ENCODE measurements at regions not wholly inside any gene's neighbourhood (a gene's known extent, or its start where the extent isn't known, plus 50 kb on each side); places are given as distances from the start of the nearest gene placed in this dataset.
"Not testable (repeated sequence)": the region's sequence is repeated elsewhere in the genome, so short reads cannot be mapped to it uniquely, and the experiment has no call there.

GRCh38 chr2:226121046-226121738 lies 678.4 kb downstream of the IRS1 start:
- no peak for ATAC-seq

GRCh38 chr2:226118471-226119429 lies 680.9 kb downstream of the IRS1 start:
- intact Hi-C loops (cut with DNase I, micrococcal nuclease) = no loop called here
- ATAC-seq (no peak), DNase-seq (no peak)

More at GRCh38 chr2:226121046-226121738, 678.4 kb downstream of the IRS1 start:
- no peak for DNase-seq
- intact Hi-C loops (cut with DNase I, micrococcal nuclease) = no loop called here

GRCh38 chr2:226117510-226118065 lies 682.0 kb downstream of the IRS1 start:
- DNase-seq (no peak), ATAC-seq (no peak)
- intact Hi-C loops (cut with DNase I, micrococcal nuclease) = no loop called here

DNA sequence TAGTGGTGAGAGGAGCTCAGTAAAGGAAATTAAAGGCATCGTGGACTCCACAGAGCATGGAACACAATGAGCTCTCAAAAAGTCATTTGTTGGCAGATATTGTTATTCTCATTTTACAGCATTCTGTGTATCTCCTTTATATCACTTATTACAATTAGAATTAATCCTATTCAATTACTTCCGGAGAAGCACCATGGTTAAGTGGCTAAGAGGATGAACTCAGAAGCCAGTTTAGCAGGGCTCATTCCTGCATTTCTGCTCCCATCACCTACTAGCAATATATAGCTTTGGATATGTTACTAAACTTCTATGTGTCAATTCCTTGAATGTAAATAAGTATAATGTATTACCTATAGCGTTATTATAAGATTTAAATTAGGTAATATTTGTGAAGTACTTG lies 683.3 kb downstream of the IRS1 start:
- intact Hi-C loops (cut with DNase I, micrococcal nuclease) = no loop called here
- no peak for ATAC-seq
- no peak for DNase-seq

- no peak for ATAC-seq
- intact Hi-C loops (cut with DNase I, micrococcal nuclease) = no loop called here
- no peak for DNase-seq
Measured at GRCh38 chr2:226115832-226116200, 683.8 kb downstream of the IRS1 start.

GRCh38 chr2:226115102-226115831 lies 684.4 kb downstream of the IRS1 start:
- DNase-seq (no peak), ATAC-seq (no peak)
- intact Hi-C loops (cut with DNase I, micrococcal nuclease) = no loop called here

DNA sequence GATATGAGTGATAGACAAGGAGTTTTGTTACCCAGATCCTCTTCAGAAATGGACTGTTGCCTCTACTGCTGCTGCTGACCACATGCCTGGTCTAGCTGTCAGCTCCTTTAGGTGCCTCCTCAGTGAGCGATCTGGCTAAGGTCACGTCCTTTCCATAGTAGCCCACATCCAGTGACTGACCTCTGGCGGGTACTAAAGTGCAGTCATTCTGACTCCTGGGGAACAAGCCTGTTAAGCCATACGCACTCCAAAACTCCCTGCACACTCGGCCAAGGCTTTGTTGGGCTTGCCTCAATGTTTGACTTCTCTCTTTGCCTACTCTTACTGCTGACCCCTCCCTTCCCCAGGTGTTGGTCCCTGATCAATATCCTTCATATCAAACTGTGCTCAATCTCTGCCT lies 685.2 kb downstream of the IRS1 start:
- no peak for DNase-seq
- intact Hi-C loops (cut with DNase I, micrococcal nuclease) = no loop called here
- ATAC-seq = no peak

DNA sequence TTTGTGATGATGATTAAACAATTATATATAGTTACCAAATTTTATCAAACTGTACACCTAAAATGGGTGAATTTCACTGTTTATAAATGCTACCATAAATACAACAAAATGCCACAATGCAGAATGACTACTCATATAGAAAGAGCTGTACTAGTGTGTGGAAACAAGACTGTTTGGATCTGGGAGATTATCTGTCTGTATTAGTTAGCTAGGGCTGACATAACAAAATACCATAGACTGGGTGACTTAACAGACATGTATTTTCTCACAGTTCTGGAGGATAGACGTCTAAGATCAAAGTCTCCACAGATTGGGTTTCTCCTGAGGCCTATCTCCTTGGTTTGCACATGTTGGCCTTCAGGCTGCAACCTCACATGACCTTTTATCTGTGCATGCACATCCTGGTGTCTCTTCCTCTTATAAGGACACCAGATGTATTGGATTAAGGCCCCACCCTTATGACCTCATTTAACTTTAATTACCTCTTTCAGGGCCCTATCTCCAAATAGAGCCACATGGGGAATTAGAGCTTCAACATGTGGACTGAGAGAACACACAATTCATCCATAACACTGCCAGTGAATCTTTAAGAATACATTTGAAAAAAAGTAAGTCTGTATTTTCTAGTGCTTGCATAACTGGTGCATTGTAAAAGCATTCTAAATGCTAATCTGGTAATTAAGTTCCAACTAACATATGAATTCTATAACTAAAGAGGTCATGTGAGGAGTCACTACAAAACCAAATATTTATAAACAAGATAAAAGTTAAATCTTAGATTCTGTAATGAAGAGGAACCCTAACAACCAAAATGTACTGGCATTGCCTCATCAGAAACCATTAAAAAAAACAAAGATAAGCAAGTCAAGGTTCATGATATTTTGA lies 699.6 kb downstream of the NYAP2 start:
- intact Hi-C loops (cut with DNase I, micrococcal nuclease) = no loop called here
- ATAC-seq (no peak), DNase-seq (no peak)

GRCh38 chr2:226095058-226095457 lies 695.5 kb downstream of the NYAP2 start:
- intact Hi-C loops (cut with DNase I, micrococcal nuclease) = no loop called here
- DNase-seq (no peak), ATAC-seq (no peak)

GRCh38 chr2:226093364-226093763 lies 693.9 kb downstream of the NYAP2 start:
- DNase-seq = no peak
- intact Hi-C loops (cut with DNase I, micrococcal nuclease) = no loop called here
- ATAC-seq = no peak

DNA sequence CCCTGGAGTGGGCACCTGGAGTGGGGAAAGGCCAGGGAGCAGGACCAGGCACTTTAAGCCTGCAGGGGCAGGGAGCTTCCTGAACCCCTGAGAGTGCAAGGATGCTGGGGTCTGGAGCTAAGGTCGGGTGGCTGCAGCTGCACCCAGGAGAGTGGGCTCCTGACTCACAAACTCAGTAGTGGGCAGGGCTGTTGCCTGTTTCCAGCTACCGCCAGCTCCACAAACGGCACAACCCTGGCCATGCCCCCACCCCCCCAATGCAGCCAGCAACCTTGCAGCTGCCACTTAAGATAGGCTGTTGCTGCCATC lies 688.8 kb downstream of the NYAP2 start:
- ATAC-seq = no peak
- intact Hi-C loops (cut with DNase I, micrococcal nuclease) = no loop called here
- no peak for DNase-seq

DNA sequence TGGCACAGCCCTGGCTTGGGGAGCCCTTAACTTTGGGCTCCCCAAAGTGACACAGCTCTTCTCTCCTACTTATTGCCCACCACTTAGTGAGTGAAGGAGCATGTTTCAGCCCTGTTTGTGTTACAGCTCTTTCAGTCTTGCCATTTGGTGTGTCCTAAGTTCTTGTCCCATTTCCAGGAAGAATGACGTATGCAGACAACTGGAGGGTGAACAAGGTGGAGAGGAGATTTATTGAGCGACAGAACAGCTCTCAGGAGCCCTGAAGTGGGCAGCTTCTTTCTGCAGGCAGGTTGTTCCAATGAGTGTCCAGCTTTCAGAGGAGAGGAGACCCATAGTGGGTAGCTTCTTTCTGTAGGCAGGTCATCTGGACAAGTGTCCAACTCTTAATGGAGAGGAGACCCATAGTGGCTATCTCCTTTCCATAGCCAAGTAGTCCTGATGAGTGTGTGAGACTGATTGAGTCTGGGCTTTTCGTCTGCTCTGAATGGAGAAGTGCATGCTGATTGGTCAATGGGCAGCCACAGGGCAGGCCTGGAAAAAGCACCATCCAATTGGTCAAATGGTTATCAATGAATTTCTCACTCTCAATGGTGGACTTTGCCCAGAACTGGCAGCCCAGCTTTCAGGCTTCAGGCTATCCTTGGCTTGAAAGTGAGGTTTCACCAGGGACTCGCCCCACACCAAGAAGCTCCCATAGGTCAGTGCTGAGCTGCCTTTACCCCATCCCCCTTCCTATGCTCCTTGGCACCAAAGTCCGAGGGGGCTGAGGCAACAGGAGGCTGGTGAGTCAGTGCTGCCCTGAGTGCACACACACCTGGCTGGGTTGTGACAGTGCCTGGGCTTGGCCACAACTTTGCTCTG lies 688.2 kb downstream of the NYAP2 start:
- no peak for DNase-seq
- no peak for ATAC-seq

GRCh38 chr2:226087051-226087450 lies 687.5 kb downstream of the NYAP2 start:
- ATAC-seq (no peak), DNase-seq (no peak)
- intact Hi-C loops (cut with DNase I, micrococcal nuclease) = no loop called here

More for the DNA sequence above, 688.2 kb downstream of the NYAP2 start:
- intact Hi-C loops (cut with DNase I, micrococcal nuclease) = no loop called here

DNA sequence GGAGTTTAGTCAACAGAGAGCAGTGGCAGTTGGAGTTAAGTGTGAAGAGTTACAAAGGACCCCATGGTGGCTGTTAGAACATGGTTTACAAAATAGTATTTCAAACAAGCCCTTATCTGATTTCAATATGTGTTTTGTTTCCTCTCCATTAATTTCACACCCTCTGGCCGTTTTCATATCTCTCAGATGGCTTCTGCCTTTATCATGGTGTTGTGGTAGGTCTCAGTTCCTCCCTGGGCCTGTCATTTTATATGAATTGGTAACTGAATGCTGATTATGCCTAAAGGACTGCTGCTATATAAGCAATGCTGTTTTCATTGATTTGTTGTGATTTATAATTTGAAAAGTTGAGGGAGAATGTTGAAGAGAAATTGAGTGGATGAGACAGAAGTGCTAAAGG lies 686.7 kb downstream of the NYAP2 start:
- intact Hi-C loops (cut with DNase I, micrococcal nuclease) = no loop called here
- DNase-seq (no peak), ATAC-seq (no peak)

GRCh38 chr2:226085425-226085824 lies 685.9 kb downstream of the NYAP2 start:
- ATAC-seq; intact Hi-C loops (cut with DNase I, micrococcal nuclease): not testable (repeated sequence)

DNA sequence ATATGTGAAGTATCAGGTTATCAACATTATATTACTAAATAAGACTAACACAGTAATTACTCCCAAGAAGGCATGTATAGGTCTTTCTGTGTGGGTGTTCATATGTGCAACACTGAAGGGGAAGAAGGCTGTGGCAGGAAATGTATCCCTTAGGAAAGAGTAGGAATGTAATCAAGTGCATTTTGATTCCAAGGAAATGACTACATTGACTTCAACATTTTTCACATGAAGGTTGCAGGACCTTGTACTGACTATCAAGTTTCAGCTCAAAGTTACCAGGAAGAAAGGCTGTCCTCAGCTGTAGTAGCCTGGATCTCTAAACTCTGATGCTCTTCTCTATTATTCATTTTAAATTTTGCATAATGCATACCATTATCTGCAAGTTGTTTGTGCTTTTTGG lies 680.8 kb downstream of the NYAP2 start:
- no peak for DNase-seq
- ATAC-seq = no peak
- intact Hi-C loops (cut with DNase I, micrococcal nuclease) = no loop called here

More at GRCh38 chr2:226085425-226085824, 685.9 kb downstream of the NYAP2 start:
- not testable (repeated sequence) for DNase-seq

DNA sequence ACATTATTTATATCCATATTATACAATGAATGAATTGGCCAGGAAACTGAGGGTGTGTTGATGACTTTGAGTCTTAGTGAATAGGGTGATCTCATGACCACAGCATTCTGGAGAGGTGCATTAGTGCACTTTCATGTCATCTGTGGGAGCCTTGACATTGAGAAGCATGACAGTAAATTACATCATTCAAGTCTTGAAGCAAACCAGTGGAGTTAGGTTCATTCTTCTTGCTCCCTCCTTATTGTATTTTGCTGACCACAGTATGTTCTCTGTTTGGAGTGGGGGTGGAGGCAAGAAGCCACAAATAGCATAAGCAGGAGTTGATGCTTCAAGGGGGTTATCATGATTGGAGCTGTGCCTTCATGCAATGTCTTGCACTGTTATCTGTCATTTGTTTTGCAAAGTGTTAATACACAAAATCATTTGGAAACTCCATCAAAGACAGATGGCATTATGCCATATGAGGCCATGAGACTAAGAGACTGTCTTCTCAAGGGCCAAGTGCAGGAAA lies 680.2 kb downstream of the NYAP2 start:
- intact Hi-C loops (cut with DNase I, micrococcal nuclease) = no loop called here
- DNase-seq = no peak
- ATAC-seq = no peak

Data from left colon (tissue), 2 donors.